HCT116 (cell line): ENCODE measurements at regions not wholly inside any gene's neighbourhood (a gene's known extent, or its start where the extent isn't known, plus 50 kb on each side); places are given as distances from the start of the nearest gene placed in this dataset.

Source experiments
- ATAC-seq: fragments of 200-7000 bp; cut with Tn5 transposase; 2 replicates; pipeline ENCODE4 v1.9.1; 2020; ENCODE audit warnings: mild to moderate bottlenecking, moderate library complexity
- BruUV-seq: library from RNA; stranded (reverse); fragments of 400-500 nt; replicated peaks from 2 replicates; lab custom pipeline; 2021; lab: Mats Ljungman, UMichigan
- CTCF ChIA-PET: fragments of 300-600 bp; sonication (Branson Sonifier 250); formaldehyde crosslinking; loops from one replicate; lab custom pipeline; 2021; ENCODE audit warnings: antibody characterized with exemption; lab: Charles Lee
- POLR2A ChIA-PET: fragments of 300-600, 350-600 bp; sonication (Branson Sonifier 250); formaldehyde crosslinking; loops from one replicate; lab custom pipeline; 2021; ENCODE audit warnings: antibody characterized with exemption; lab: Charles Lee
- RAD21 ChIA-PET, 2 experiments: fragments of 300-600 bp; sonication (Branson Sonifier 250); formaldehyde crosslinking; loops; one replicate each; lab custom pipeline; 2023; ENCODE audit warnings: low total read pairs in 2 of 2; ENCODE audit not compliant: uncharacterized antibody in 2 of 2, unreplicated experiment in 2 of 2, low non-redundant PET in 1 of 2; lab: Charles Lee
- DNase-seq: peaks from one replicate; pipeline ENCODE4 v3.0.0-alpha.2; 2010; ENCODE audit warnings: low read depth, low spot score
- H2AFZ ChIP-seq: fragments of 200-600 bp; shearing (Covaris generic), sonication (generic); 2 replicates; pipeline ENCODE4 v1.6.1; 2017; ENCODE audit warnings: low read depth, mixed run types, mixed read lengths, antibody characterized with exemption, low read length; ENCODE audit not compliant: poor library complexity, severe bottlenecking
- H3K27ac ChIP-seq: 2 replicates; pipeline ENCODE4 v1.5.1; 2012; ENCODE audit warnings: low read depth, low read length
- H3K27me3 ChIP-seq: fragments of 200-600 bp; sonication (generic); 2 replicates; pipeline ENCODE4 v1.6.1; 2016; ENCODE audit warnings: mixed run types, low read length, mixed read lengths; ENCODE audit not compliant: insufficient read depth
- H3K36me3 ChIP-seq, 2 experiments: fragments of 200-500 bp in 1 of 2; fragments of 200-600 bp in 1 of 2; sonication (Bioruptor generic) in 1 of 2; sonication (generic) in 1 of 2; 2 replicates each; pipeline versions ENCODE4 v1.5.1 to v1.6.1; 2014 to 2016; ENCODE audit warnings: low read length in 2 of 2, inconsistent platforms in 1 of 2, mixed read lengths in 1 of 2, mixed run types in 1 of 2; ENCODE audit not compliant: insufficient read depth in 2 of 2, control insufficient read depth in 1 of 2
- H3K4me1 ChIP-seq, 2 experiments: fragments of 200-600 bp in 1 of 2; sonication (generic) in 1 of 2; 2 replicates each; pipeline versions ENCODE4 v1.5.1 to v1.6.1; 2012 to 2017; ENCODE audit warnings: low read length in 2 of 2, inconsistent platforms in 1 of 2, mild to moderate bottlenecking in 1 of 2, mixed read lengths in 1 of 2, mixed run types in 1 of 2, moderate library complexity in 1 of 2; ENCODE audit not compliant: insufficient read depth in 2 of 2, control insufficient read depth in 1 of 2
- H3K4me2 ChIP-seq: fragments of 200-600 bp; sonication (generic); 2 replicates; pipeline ENCODE4 v1.6.1; 2017; ENCODE audit warnings: mixed run types, low read length, mixed read lengths
- H3K4me3 ChIP-seq, 2 experiments: fragments of 200-600 bp in 1 of 2; sonication (generic) in 1 of 2; replicated peaks in 1 of 2; 2 replicates each; pipeline ENCODE4 v1.5.1; 2011 to 2016; ENCODE audit warnings: low read length in 2 of 2, control low read depth in 1 of 2, low read depth in 1 of 2, mild to moderate bottlenecking in 1 of 2, mixed read lengths in 1 of 2, mixed run types in 1 of 2
- H3K79me2 ChIP-seq: fragments of 200-600 bp; sonication (generic); 2 replicates; pipeline ENCODE4 v1.6.1; 2017; ENCODE audit warnings: mild to moderate bottlenecking, mixed run types, low read length, moderate library complexity, mixed read lengths; ENCODE audit not compliant: insufficient read depth
- H3K9ac ChIP-seq: fragments of 200-600 bp; sonication (generic); 2 replicates; pipeline ENCODE4 v1.6.1; 2016; ENCODE audit warnings: low read length, mixed read lengths
- H3K9me2 ChIP-seq: fragments of 200-600 bp; sonication (generic), shearing (Covaris generic); 2 replicates; pipeline ENCODE4 v1.6.1; 2017; ENCODE audit warnings: mixed run types, mild to moderate bottlenecking, moderate library complexity; ENCODE audit not compliant: insufficient read depth
- H3K9me3 ChIP-seq, 2 experiments: fragments of 200-500 bp in 1 of 2; fragments of 200-600 bp in 1 of 2; sonication (Bioruptor generic) in 1 of 2; sonication (generic) in 1 of 2; 2 replicates each; pipeline ENCODE4 v1.6.1; 2014 to 2017; ENCODE audit warnings: low read length in 2 of 2, mixed read lengths in 2 of 2, inconsistent platforms in 1 of 2, low read depth in 1 of 2, mild to moderate bottlenecking in 1 of 2, mixed run types in 1 of 2, moderate library complexity in 1 of 2; ENCODE audit not compliant: control insufficient read depth in 1 of 2, insufficient read depth in 1 of 2
- H4K20me1 ChIP-seq: fragments of 200-600 bp; sonication (generic), shearing (Covaris generic); 2 replicates; pipeline ENCODE4 v1.6.1; 2017; ENCODE audit warnings: mixed run types, mild to moderate bottlenecking, moderate library complexity; ENCODE audit not compliant: insufficient read depth
- ATF3 ChIP-seq: IDR thresholded peaks from 2 replicates; pipeline ENCODE4 v1.6.1; 2012
- CBX3 ChIP-seq: IDR thresholded peaks from 2 replicates; pipeline ENCODE4 v1.6.1; 2012; ENCODE audit warnings: low read depth
- CEBPB ChIP-seq: IDR thresholded peaks from 2 replicates; pipeline ENCODE4 v1.6.1; 2012; ENCODE audit warnings: low read depth
- CTCF ChIP-seq, 3 experiments: fragments of 200-600 bp in 1 of 3; sonication (generic) in 1 of 3; IDR thresholded peaks in 2 of 3; conservative IDR thresholded peaks in 1 of 3; 2 replicates each; pipeline ENCODE4 v1.5.1; 2012 to 2017; ENCODE audit warnings: low read depth in 2 of 3, low read length in 2 of 3, antibody characterized with exemption in 1 of 3, borderline replicate concordance in 1 of 3, control low read depth in 1 of 3, mild to moderate bottlenecking in 1 of 3, mixed read lengths in 1 of 3, mixed run types in 1 of 3, moderate library complexity in 1 of 3; ENCODE audit not compliant: insufficient read depth in 1 of 3
- EGR1 ChIP-seq: IDR thresholded peaks from 2 replicates; pipeline ENCODE4 v1.6.1; 2012; ENCODE audit warnings: low read depth
- ELF1 ChIP-seq: IDR thresholded peaks from 2 replicates; pipeline ENCODE4 v1.6.1; 2012; ENCODE audit warnings: low read depth, borderline replicate concordance
- EZH2 ChIP-seq: fragments of 200-600 bp; sonication (generic); IDR thresholded peaks from 2 replicates; pipeline ENCODE4 v1.6.1; 2017; ENCODE audit warnings: antibody characterized with exemption, mixed run types
- EZH2phosphoT487 ChIP-seq: fragments of 200-600 bp; IDR thresholded peaks from 2 replicates; pipeline ENCODE4 v1.6.1; 2018; ENCODE audit warnings: antibody characterized with exemption, borderline replicate concordance
- FOSL1 ChIP-seq: IDR thresholded peaks from 2 replicates; pipeline ENCODE4 v1.6.1; 2012; ENCODE audit warnings: low read depth
- POLR2A ChIP-seq: IDR thresholded peaks from 2 replicates; pipeline ENCODE4 v1.7.0; 2011; ENCODE audit warnings: borderline replicate concordance; ENCODE audit not compliant: insufficient read depth, insufficient read length; ENCODE audit errors: extremely low read depth
- SRF ChIP-seq: IDR thresholded peaks from 2 replicates; pipeline ENCODE4 v1.6.1; 2012; ENCODE audit warnings: low read depth
- ZBTB33 ChIP-seq: IDR thresholded peaks from 2 replicates; pipeline ENCODE4 v1.6.1; 2011; ENCODE audit warnings: mild to moderate bottlenecking, low read length, moderate library complexity; ENCODE audit not compliant: insufficient replicate concordance; ENCODE audit errors: extremely low read depth
- intact Hi-C: fragments of 100-400 bp; cut with micrococcal nuclease; formaldehyde crosslinking; loops from 2 replicates; pipeline ENCODE4 v1.10.0; 2022

GRCh38 chr3:181892848-181893247 lies 181.1 kb downstream of the SOX2 start (continued):
- TF ChIP-seq ZBTB33 = no peak

- ChIA-PET RAD21 (interaction anchor here in 1 of 2 experiments (0.6 kb wide), 1 partner anchor 493 kb away, joined by 4 read pairs; no protein-coding TSS in a partner anchor), CTCF (no interaction called here), POLR2A (no interaction called here)
- H3K4me3 ChIP-seq = no peak overlapping the region
- no peaks in the 10 kb centered on the region for H3K9me3 ChIP-seq
- BruUV-seq = no TSS peak
- H3K79me2 ChIP-seq = no peaks in the 10 kb centered on the region
- DNase-seq (no peak), ATAC-seq (no peak)
- H2AFZ ChIP-seq = no peak overlapping the region
- no peaks in the 10 kb centered on the region for H3K9me2 ChIP-seq
- H3K36me3 ChIP-seq = no peaks in the 10 kb centered on the region
- no peaks in the 10 kb centered on the region for H4K20me1 ChIP-seq
- intact Hi-C loops = no loop called here
- no peaks in the 10 kb centered on the region for H3K4me1 ChIP-seq
- no peak overlapping the region for H3K9ac ChIP-seq
- no peak for TF ChIP-seq SRF
- TF ChIP-seq CBX3 = no peak
- TF ChIP-seq EGR1 = no peak
- no peak for TF ChIP-seq POLR2A
- no peak for TF ChIP-seq EZH2phosphoT487
- no peak for TF ChIP-seq FOSL1
- no peak for TF ChIP-seq CTCF (IDR thresholded peaks at IDR 0.05 in 2 of 3, conservative IDR thresholded peaks at IDR 0.05 in 1 of 3; ENCODE audit: borderline replicate concordance in 1 of 3, insufficient read depth in 1 of 3, low read depth in 2 of 3, low read length in 2 of 3)
- no peak for TF ChIP-seq CEBPB
- TF ChIP-seq ELF1 = no peak
- TF ChIP-seq EZH2 = no peak
- TF ChIP-seq ATF3 = no peak
- H3K4me2 ChIP-seq = no peak overlapping the region
- no peaks in the 10 kb centered on the region for H3K27me3 ChIP-seq
- no peak overlapping the region for H3K27ac ChIP-seq
Measured at GRCh38 chr3:181896605-181897004, 184.9 kb downstream of the SOX2 start.
